H1 (cell line): ENCODE measurements at regions not wholly inside any gene's neighbourhood (a gene's known extent, or its start where the extent isn't known, plus 50 kb on each side); places are given as distances from the start of the nearest gene placed in this dataset.

Experiments
- CTCF ChIA-PET: fragments of 300-600 bp; sonication (Branson Sonifier 250); formaldehyde crosslinking; loops from one replicate; lab custom pipeline; 2021; ENCODE audit not compliant: partially characterized antibody; lab: Charles Lee
- POLR2A ChIA-PET: fragments of 300-600 bp; sonication (Branson Sonifier 250); formaldehyde crosslinking; loops from one replicate; lab custom pipeline; 2021; ENCODE audit warnings: inconsistent platforms; ENCODE audit not compliant: partially characterized antibody; lab: Charles Lee
- DNase-seq, 2 experiments: peaks; one replicate each; pipeline versions ENCODE4 v3.0.0 to v3.0.0-alpha.2; 2010 to 2022; ENCODE audit warnings: low spot score in 2 of 2, low read depth in 1 of 2, mixed read lengths in 1 of 2
- FAIRE-seq: peaks from 2 replicates; lab custom pipeline; 2011; peaks lifted over from hg19 to GRCh38; lab: Jason Lieb, UNC
- H2AFZ ChIP-seq: 2 replicates; pipeline ENCODE4 v1.8.1; 2012; ENCODE audit warnings: low read length, inconsistent platforms
- H2AK5ac ChIP-seq: 2 replicates; pipeline ENCODE4 v1.6.1; 2013; ENCODE audit warnings: low read depth, low read length
- H2BK120ac ChIP-seq: replicated peaks from 2 replicates; pipeline ENCODE3; 2013; ENCODE audit warnings: low read depth, low read length, inconsistent platforms
- H2BK12ac ChIP-seq: 2 replicates; pipeline ENCODE4 v1.6.1; 2013; ENCODE audit warnings: low read depth, low read length
- H2BK15ac ChIP-seq: 2 replicates; pipeline ENCODE4 v1.6.1; 2013; ENCODE audit warnings: low read length
- H2BK20ac ChIP-seq: 2 replicates; pipeline ENCODE4 v1.6.1; 2013; ENCODE audit warnings: low read length
- H2BK5ac ChIP-seq: 2 replicates; pipeline ENCODE4 v1.6.1; 2013; ENCODE audit warnings: low read depth, low read length
- H3K14ac ChIP-seq: 2 replicates; pipeline ENCODE4 v1.6.1; 2013; ENCODE audit warnings: inconsistent platforms; ENCODE audit not compliant: insufficient read length
- H3K18ac ChIP-seq: 2 replicates; pipeline ENCODE4 v1.6.1; 2013; ENCODE audit warnings: low read length; ENCODE audit errors: extremely low read depth
- H3K23ac ChIP-seq: 2 replicates; pipeline ENCODE4 v1.6.1; 2013; ENCODE audit warnings: inconsistent platforms; ENCODE audit not compliant: insufficient read length
- H3K23me2 ChIP-seq: 2 replicates; pipeline ENCODE4 v1.6.1; 2013; ENCODE audit warnings: low read depth, low read length
- H3K27ac ChIP-seq: 2 replicates; pipeline ENCODE4 v1.6.1; 2011; ENCODE audit warnings: low read depth, low read length, inconsistent platforms
- H3K27me3 ChIP-seq, 4 experiments: replicated peaks in 1 of 4; 1 replicate in 1 of 4; 2 replicates in 3 of 4; pipeline versions ENCODE4 v1.6.1 to v1.8.1; 2011 to 2013; ENCODE audit warnings: low read length in 3 of 4, mild to moderate bottlenecking in 3 of 4, inconsistent platforms in 2 of 4, mixed read lengths in 2 of 4, moderate library complexity in 1 of 4; ENCODE audit not compliant: control insufficient read depth in 3 of 4, insufficient read depth in 3 of 4; ENCODE audit errors: extremely low read depth in 1 of 4
- H3K36me3 ChIP-seq, 4 experiments: 2 replicates each; pipeline versions ENCODE4 v1.6.1 to v1.8.1; 2011 to 2013; ENCODE audit warnings: mild to moderate bottlenecking in 4 of 4, low read length in 3 of 4, moderate library complexity in 2 of 4, control low read depth in 1 of 4, inconsistent platforms in 1 of 4; ENCODE audit not compliant: insufficient read depth in 4 of 4, control insufficient read depth in 2 of 4
- H3K4ac ChIP-seq: replicated peaks from 2 replicates; pipeline ENCODE3; 2013; ENCODE audit warnings: low read length, low read depth, mixed read lengths, inconsistent platforms; ENCODE audit not compliant: insufficient read length
- H3K4me1 ChIP-seq, 4 experiments: replicated peaks in 1 of 4; 1 replicate in 1 of 4; 2 replicates in 3 of 4; pipeline versions ENCODE4 v1.6.1 to v1.8.1; 2011 to 2013; ENCODE audit warnings: low read length in 3 of 4, inconsistent platforms in 2 of 4, mixed read lengths in 1 of 4; ENCODE audit not compliant: insufficient read depth in 4 of 4, control insufficient read depth in 3 of 4
- H3K4me2 ChIP-seq, 2 experiments: 2 replicates each; pipeline versions ENCODE4 v1.6.1 to v1.8.1; 2011 to 2013; ENCODE audit warnings: low read depth in 2 of 2, low read length in 2 of 2, control low read depth in 1 of 2, inconsistent platforms in 1 of 2, mild to moderate bottlenecking in 1 of 2; ENCODE audit not compliant: insufficient read depth in 1 of 2
- H3K4me3 ChIP-seq, 4 experiments: fragments of 200-600, 300-600 bp in 1 of 4; sonication (generic), shearing (Covaris generic), sonication (Bioruptor Twin) in 1 of 4; 2 replicates each; pipeline versions ENCODE4 v1.5.1 to v1.8.1; 2011 to 2016; ENCODE audit warnings: low read length in 4 of 4, low read depth in 3 of 4, control low read depth in 2 of 4, inconsistent platforms in 2 of 4, mild to moderate bottlenecking in 2 of 4, mixed read lengths in 1 of 4, moderate library complexity in 1 of 4; ENCODE audit not compliant: insufficient read depth in 2 of 4; ENCODE audit errors: extremely low read depth in 1 of 4
- H3K56ac ChIP-seq: replicated peaks from 2 replicates; pipeline ENCODE3; 2013; ENCODE audit warnings: low read depth, mild to moderate bottlenecking, mixed read lengths, low read length, inconsistent platforms; ENCODE audit not compliant: insufficient read length
- H3K79me1 ChIP-seq: 2 replicates; pipeline ENCODE4 v1.6.1; 2013; ENCODE audit warnings: low read depth, low read length, control low read depth
- H3K79me2 ChIP-seq, 2 experiments: 2 replicates each; pipeline versions ENCODE4 v1.6.1 to v1.8.1; 2012 to 2013; ENCODE audit warnings: low read length in 2 of 2, mild to moderate bottlenecking in 2 of 2, inconsistent platforms in 1 of 2; ENCODE audit not compliant: insufficient read depth in 2 of 2, control insufficient read depth in 1 of 2
- H3K9ac ChIP-seq, 4 experiments: replicated peaks in 1 of 4; 1 replicate in 1 of 4; 2 replicates in 3 of 4; pipeline versions ENCODE4 v1.6.1 to v1.8.1; 2011 to 2013; ENCODE audit warnings: low read depth in 3 of 4, low read length in 3 of 4, control low read depth in 2 of 4, mild to moderate bottlenecking in 2 of 4, moderate library complexity in 2 of 4, inconsistent platforms in 1 of 4; ENCODE audit errors: extremely low read depth in 1 of 4
- H3K9me3 ChIP-seq, 2 experiments: 2 replicates each; pipeline versions ENCODE4 v1.6.1 to v1.8.1; 2012 to 2013; ENCODE audit warnings: mild to moderate bottlenecking in 2 of 2, moderate library complexity in 2 of 2, control low read depth in 1 of 2, inconsistent platforms in 1 of 2, low read depth in 1 of 2, low read length in 1 of 2, mixed read lengths in 1 of 2; ENCODE audit not compliant: insufficient read depth in 2 of 2
- H4K20me1 ChIP-seq, 2 experiments: replicated peaks in 1 of 2; 2 replicates each; pipeline versions ENCODE3 to v1.8.1; 2011 to 2013; ENCODE audit warnings: inconsistent platforms in 2 of 2, low read length in 2 of 2, mild to moderate bottlenecking in 1 of 2; ENCODE audit not compliant: insufficient read depth in 2 of 2, control insufficient read depth in 1 of 2
- H4K5ac ChIP-seq: 2 replicates; pipeline ENCODE4 v1.6.1; 2013; ENCODE audit warnings: low read length, low read depth, mixed read lengths, inconsistent platforms; ENCODE audit not compliant: insufficient read length
- H4K8ac ChIP-seq: 2 replicates; pipeline ENCODE4 v1.8.0; 2013; ENCODE audit warnings: mild to moderate bottlenecking, moderate library complexity, low read length, inconsistent platforms; ENCODE audit not compliant: insufficient read depth; ENCODE audit errors: extremely low read depth
- H4K91ac ChIP-seq: replicated peaks from 2 replicates; pipeline ENCODE3; 2013; ENCODE audit warnings: low read length, mixed read lengths, inconsistent platforms; ENCODE audit not compliant: insufficient read length
- EGR1 ChIP-seq: IDR thresholded peaks from 2 replicates; pipeline ENCODE4 v1.6.1; 2011; ENCODE audit warnings: low read depth, low read length, borderline replicate concordance
- MAX ChIP-seq: IDR thresholded peaks from 2 replicates; pipeline ENCODE4 v1.6.1; 2012; ENCODE audit warnings: inconsistent platforms
- SIX5 ChIP-seq: IDR thresholded peaks from 2 replicates; pipeline ENCODE4 v1.6.1; 2011; ENCODE audit warnings: mild to moderate bottlenecking, low read depth, low read length
- SRF ChIP-seq: IDR thresholded peaks from 2 replicates; pipeline ENCODE4 v1.6.1; 2011; ENCODE audit warnings: mild to moderate bottlenecking, low read depth, low read length, moderate library complexity
- USF2 ChIP-seq: IDR thresholded peaks from 2 replicates; pipeline ENCODE4 v1.6.1; 2011; ENCODE audit warnings: low read length, improper control_type of control experiment
- ZNF274 ChIP-seq: IDR thresholded peaks from 2 replicates; pipeline ENCODE4 v1.7.0; 2012; ENCODE audit warnings: low read length, borderline replicate concordance; ENCODE audit errors: extremely low read depth
- WGBS, 2 experiments: shearing (Covaris generic) in 1 of 2; methylation state at CpG; one replicate each; pipeline versions ENCODE4 v1.1.6 to v1.1.7; 2013 to 2015; ENCODE audit warnings: low lambda C conversion rate in 2 of 2, mixed read lengths in 2 of 2, inconsistent platforms in 1 of 2, low coverage in 1 of 2, missing lambda C conversion rate in 1 of 2; ENCODE audit not compliant: insufficient replicate concordance in 2 of 2, insufficient coverage in 1 of 2, insufficient read length in 1 of 2; ENCODE audit errors: extremely low coverage in 1 of 2, missing lambda C conversion rate in 1 of 2; 5-methylcytosine and 5-hydroxymethylcytosine counted together

- Histone ChIP-seq H2BK5ac (no peak overlapping the region), H3K18ac (no peak overlapping the region), H3K27me3 (no peaks in the 10 kb centered on the region), H4K20me1 (no peaks in the 10 kb centered on the region), H3K4ac (no peak overlapping the region), H3K27ac (no peak overlapping the region), H2BK12ac (no peak overlapping the region), H3K23ac (no peak overlapping the region), H3K14ac (no peak overlapping the region), H3K79me1 (no peaks in the 10 kb centered on the region), H3K9me3 (no peaks in the 10 kb centered on the region), H2AFZ (peak overlapping the region; percentile 19; the same call in 1 of the 2 replicates), H3K23me2 (no peaks in the 10 kb centered on the region), H3K79me2 (no peaks in the 10 kb centered on the region), H3K4me2 (no peak overlapping the region), H4K91ac (no peak overlapping the region), H3K56ac (no peak overlapping the region), H2BK20ac (no peak overlapping the region), H2BK15ac (no peak overlapping the region), H2AK5ac (no peak overlapping the region), H3K4me3 (no peak overlapping the region), H3K4me1 (no peaks in the 10 kb centered on the region), H4K5ac (no peak overlapping the region), H3K9ac (no peak overlapping the region), H3K36me3 (no peaks in the 10 kb centered on the region), H2BK120ac (no peak overlapping the region), H4K8ac (no peak overlapping the region)
- ChIA-PET POLR2A (no interaction called here), CTCF (interaction anchor here (0.7 kb wide), 1 partner anchor 626 kb away, joined by 3 read pairs; no protein-coding TSS in a partner anchor)
- FAIRE-seq (no peak), DNase-seq (no peak)
- TF ChIP-seq SIX5: no peak
- no peak for TF ChIP-seq EGR1
- no peak for TF ChIP-seq MAX
- TF ChIP-seq SRF: no peak
- TF ChIP-seq USF2: no peak
- no peak for TF ChIP-seq ZNF274
- WGBS, 2 experiments: 91% methylated on average over 7 of the region's 7 CpGs; no CpG with 5 or more reads in 1 of the 2 experiments
These were observed 863.2 kb upstream of the GOT2 start for GRCh38 chr16:59597269-59597668.
